Suprapubic skin (tissue), 3 donors: ENCODE measurements at regions not wholly inside any gene's neighbourhood (a gene's known extent, or its start where the extent isn't known, plus 50 kb on each side); places are given as distances from the start of the nearest gene placed in this dataset.

ENCODE experiments used
- POLR2AphosphoS5 ChIP-seq, 3 donors: sonication (generic); formaldehyde crosslinking; IDR thresholded peaks; one replicate each; pipeline ENCODE4 v1.6.1; 2017; ENCODE audit warnings: antibody characterized with exemption in 3 of 3
- TF ChIP-seq, protein P1 (sequence below), 2 donors: fragments of 200-600 bp in 1 of 2; fragments of 450-650 bp in 1 of 2; sonication (generic) in 1 of 2; IDR thresholded peaks; one replicate each; pipeline ENCODE4 v1.5.1; 2016 to 2019; ENCODE audit warnings: antibody characterized with exemption in 2 of 2, mild to moderate bottlenecking in 1 of 2, moderate library complexity in 1 of 2

DNA sequence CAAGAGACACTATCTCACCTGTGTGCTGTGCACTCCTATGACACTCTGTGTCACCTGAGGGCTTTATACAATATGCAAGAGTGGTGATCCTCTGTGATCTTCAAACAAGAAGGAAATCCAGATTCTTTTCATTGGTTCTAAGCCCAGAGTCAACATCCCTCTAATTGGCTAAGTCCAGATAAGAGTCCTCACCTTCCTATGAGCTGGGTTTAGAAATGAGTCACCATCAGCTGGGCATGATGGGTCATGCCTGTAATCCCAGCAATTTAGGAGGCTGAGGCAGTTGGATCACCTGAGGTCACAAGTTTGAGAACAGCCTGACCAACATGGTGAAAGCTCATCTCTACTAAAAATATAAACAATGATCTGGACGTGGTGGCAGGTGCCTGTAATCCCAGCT is 144.4 kb downstream of the ZNF675 start:
- TF ChIP-seq, protein P1, sequence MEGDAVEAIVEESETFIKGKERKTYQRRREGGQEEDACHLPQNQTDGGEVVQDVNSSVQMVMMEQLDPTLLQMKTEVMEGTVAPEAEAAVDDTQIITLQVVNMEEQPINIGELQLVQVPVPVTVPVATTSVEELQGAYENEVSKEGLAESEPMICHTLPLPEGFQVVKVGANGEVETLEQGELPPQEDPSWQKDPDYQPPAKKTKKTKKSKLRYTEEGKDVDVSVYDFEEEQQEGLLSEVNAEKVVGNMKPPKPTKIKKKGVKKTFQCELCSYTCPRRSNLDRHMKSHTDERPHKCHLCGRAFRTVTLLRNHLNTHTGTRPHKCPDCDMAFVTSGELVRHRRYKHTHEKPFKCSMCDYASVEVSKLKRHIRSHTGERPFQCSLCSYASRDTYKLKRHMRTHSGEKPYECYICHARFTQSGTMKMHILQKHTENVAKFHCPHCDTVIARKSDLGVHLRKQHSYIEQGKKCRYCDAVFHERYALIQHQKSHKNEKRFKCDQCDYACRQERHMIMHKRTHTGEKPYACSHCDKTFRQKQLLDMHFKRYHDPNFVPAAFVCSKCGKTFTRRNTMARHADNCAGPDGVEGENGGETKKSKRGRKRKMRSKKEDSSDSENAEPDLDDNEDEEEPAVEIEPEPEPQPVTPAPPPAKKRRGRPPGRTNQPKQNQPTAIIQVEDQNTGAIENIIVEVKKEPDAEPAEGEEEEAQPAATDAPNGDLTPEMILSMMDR (IDR thresholded peaks at IDR 0.05), result no peak
- TF ChIP-seq POLR2AphosphoS5 (IDR thresholded peaks at IDR 0.05), result no peak
